GM12872 (cell line): ENCODE measurements at regions not wholly inside any gene's neighbourhood (a gene's known extent, or its start where the extent isn't known, plus 50 kb on each side); places are given as distances from the start of the nearest gene placed in this dataset.

Source experiments
- TF ChIP-seq, protein P1 (sequence below): IDR thresholded peaks from 3 replicates; pipeline ENCODE4 v1.5.1; 2011; ENCODE audit warnings: low read depth, mild to moderate bottlenecking, low read length, moderate library complexity; ENCODE audit not compliant: insufficient read depth

DNA sequence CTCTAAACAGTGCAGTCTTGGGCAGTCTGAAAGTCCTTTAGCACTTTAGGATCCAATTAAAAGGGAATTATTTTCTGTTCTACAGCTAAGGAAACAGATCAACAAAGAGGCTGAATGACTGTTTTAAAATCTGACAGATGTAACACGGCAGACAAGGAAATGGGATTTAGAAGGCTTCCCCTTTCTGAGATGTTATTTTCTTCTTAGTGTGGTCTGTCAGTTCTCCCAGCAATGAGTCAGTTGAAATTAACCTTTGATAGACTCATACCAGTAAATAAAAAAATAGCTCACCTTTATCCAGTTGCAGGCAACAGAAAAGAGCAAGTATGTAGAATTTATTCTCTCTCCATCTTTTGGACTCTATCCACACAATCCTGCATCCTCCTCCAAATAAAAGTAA lies 98.1 kb downstream of the NEDD1 start:
- TF ChIP-seq, protein P1, sequence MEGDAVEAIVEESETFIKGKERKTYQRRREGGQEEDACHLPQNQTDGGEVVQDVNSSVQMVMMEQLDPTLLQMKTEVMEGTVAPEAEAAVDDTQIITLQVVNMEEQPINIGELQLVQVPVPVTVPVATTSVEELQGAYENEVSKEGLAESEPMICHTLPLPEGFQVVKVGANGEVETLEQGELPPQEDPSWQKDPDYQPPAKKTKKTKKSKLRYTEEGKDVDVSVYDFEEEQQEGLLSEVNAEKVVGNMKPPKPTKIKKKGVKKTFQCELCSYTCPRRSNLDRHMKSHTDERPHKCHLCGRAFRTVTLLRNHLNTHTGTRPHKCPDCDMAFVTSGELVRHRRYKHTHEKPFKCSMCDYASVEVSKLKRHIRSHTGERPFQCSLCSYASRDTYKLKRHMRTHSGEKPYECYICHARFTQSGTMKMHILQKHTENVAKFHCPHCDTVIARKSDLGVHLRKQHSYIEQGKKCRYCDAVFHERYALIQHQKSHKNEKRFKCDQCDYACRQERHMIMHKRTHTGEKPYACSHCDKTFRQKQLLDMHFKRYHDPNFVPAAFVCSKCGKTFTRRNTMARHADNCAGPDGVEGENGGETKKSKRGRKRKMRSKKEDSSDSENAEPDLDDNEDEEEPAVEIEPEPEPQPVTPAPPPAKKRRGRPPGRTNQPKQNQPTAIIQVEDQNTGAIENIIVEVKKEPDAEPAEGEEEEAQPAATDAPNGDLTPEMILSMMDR: no peak

DNA sequence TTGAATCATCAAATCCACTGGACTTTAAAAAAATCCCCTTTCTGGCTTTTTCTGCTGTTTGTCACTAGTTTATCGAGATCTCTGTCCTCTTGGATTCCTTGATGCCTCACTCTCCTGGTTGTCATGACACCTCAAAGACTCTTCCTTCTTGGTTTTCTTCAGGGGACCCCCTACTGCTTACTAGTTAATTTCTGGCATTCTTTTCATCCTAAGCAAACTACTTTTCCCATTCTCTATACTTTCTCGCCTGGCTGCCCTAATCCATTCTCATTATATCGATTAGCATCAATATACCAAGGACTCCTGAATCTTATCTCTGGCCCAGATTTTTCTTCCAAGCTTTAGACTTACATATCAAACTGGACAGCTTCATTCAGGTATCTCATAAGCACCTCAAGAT lies 98.6 kb downstream of the NEDD1 start:
- TF ChIP-seq, protein P1: no peak

GRCh38 chr12:97006585-97006984 lies 99.5 kb downstream of the NEDD1 start:
- TF ChIP-seq, protein P1: no peak

GRCh38 chr12:97016163-97016562 lies 109.1 kb downstream of the NEDD1 start:
- TF ChIP-seq, protein P1: no peak

GRCh38 chr12:97017213-97017612 lies 110.2 kb downstream of the NEDD1 start:
- TF ChIP-seq, protein P1: no peak

GRCh38 chr12:97022536-97023230 lies 115.6 kb downstream of the NEDD1 start:
- TF ChIP-seq, protein P1: no peak

- TF ChIP-seq, protein P1: no peak
Observed at GRCh38 chr12:97024393-97024792, 117.3 kb downstream of the NEDD1 start.
